Colonic mucosa (tissue), 4 donors: ENCODE measurements at regions not wholly inside any gene's neighbourhood (a gene's known extent, or its start where the extent isn't known, plus 50 kb on each side); places are given as distances from the start of the nearest gene placed in this dataset.

Experiments used
- DNase-seq: peaks from one replicate; pipeline ENCODE4 v3.0.0-alpha.2; 2020
- H3K27ac ChIP-seq: fragments of 200-600 bp; one replicate; pipeline ENCODE4 v1.8.0; 2021
- H3K27me3 ChIP-seq: fragments of 200-600 bp; one replicate; pipeline ENCODE4 v1.8.0; 2021
- H3K36me3 ChIP-seq: fragments of 200-600 bp; one replicate; pipeline ENCODE4 v1.8.0; 2021
- H3K4me1 ChIP-seq: fragments of 200-600 bp; one replicate; pipeline ENCODE4 v1.8.0; 2021; ENCODE audit warnings: mild to moderate bottlenecking
- H3K4me3 ChIP-seq: fragments of 200-600 bp; one replicate; pipeline ENCODE4 v1.8.0; 2021
- H3K9ac ChIP-seq, 2 donors: one replicate each; pipeline ENCODE4 v1.7.0; 2013; ENCODE audit warnings: control low read depth in 2 of 2, low read depth in 2 of 2, low read length in 2 of 2
- H3K9me3 ChIP-seq: fragments of 200-600 bp; one replicate; pipeline ENCODE4 v1.8.0; 2021
- intact Hi-C: fragments of 100-400 bp; cut with DNase I; formaldehyde crosslinking; loops from one replicate; pipeline ENCODE4 v1.14.1; 2022
- TF ChIP-seq, protein P1 (sequence below): fragments of 200-600 bp; IDR thresholded peaks from one replicate; pipeline ENCODE4 v1.8.0; 2022; ENCODE audit warnings: antibody characterized with exemption, mild to moderate bottlenecking
- donor health status: healthy.
- donor health status: DM: no; HTN: no; CAD: no.
- donor health status: DM: no; HTN: no; CAD: no.

DNA sequence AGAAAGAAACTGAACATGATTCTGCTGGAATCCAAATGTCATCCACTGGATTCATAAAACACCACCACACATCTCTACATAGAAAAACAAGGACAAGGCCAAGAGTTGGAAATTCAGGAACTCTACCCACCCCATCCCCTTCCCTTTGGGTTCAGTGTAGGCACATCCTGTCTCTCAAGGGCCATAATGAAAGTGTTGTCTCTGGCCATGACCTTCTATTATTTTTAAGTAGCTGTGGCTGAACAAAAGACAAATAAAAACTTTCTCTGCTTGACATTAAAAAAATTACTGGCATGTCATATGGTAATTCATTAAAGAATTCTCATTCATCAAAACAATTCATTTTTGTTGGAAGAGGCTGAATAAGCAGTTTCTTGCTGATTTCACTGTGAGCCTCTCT, 54.9 kb upstream of the ZBTB18 start:
- Histone ChIP-seq H3K4me3 (no peak overlapping the region), H3K4me1 (no peaks in the 10 kb centered on the region), H3K36me3 (no peaks in the 10 kb centered on the region), H3K27ac (no peak overlapping the region), H3K9ac (no peak overlapping the region), H3K9me3 (no peaks in the 10 kb centered on the region), H3K27me3 (no peaks in the 10 kb centered on the region)
- intact Hi-C loops, result no loop called here
- TF ChIP-seq, protein P1, sequence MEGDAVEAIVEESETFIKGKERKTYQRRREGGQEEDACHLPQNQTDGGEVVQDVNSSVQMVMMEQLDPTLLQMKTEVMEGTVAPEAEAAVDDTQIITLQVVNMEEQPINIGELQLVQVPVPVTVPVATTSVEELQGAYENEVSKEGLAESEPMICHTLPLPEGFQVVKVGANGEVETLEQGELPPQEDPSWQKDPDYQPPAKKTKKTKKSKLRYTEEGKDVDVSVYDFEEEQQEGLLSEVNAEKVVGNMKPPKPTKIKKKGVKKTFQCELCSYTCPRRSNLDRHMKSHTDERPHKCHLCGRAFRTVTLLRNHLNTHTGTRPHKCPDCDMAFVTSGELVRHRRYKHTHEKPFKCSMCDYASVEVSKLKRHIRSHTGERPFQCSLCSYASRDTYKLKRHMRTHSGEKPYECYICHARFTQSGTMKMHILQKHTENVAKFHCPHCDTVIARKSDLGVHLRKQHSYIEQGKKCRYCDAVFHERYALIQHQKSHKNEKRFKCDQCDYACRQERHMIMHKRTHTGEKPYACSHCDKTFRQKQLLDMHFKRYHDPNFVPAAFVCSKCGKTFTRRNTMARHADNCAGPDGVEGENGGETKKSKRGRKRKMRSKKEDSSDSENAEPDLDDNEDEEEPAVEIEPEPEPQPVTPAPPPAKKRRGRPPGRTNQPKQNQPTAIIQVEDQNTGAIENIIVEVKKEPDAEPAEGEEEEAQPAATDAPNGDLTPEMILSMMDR, result no peak
- DNase-seq, result no peak

DNA sequence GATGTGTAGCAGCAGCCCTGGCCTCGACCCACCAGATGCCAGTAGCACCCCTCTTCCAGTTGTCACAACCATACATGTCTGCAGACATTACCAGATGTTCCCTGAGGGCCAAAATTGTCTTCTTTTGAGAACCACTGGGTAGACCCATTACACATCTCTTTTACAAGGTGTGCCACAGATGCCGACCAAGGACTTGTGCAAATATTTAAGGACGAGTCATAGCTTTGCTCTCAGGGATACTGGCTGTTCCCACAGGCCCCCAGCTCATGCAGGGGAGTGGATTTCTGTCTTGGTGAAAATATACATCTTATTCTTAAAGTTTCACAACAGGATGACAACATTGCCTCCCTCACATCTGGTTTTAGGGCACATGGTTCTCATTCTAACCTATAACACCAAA, 59.4 kb upstream of the ZBTB18 start:
- no peaks in the 10 kb centered on the region for H3K36me3 ChIP-seq
- H3K9me3 ChIP-seq, result no peaks in the 10 kb centered on the region
- TF ChIP-seq, protein P1, result no peak
- no peak overlapping the region for H3K27ac ChIP-seq
- H3K27me3 ChIP-seq, result no peaks in the 10 kb centered on the region
- H3K4me3 ChIP-seq, result no peak overlapping the region
- no peak for DNase-seq
- no peak overlapping the region for H3K9ac ChIP-seq
- no peaks in the 10 kb centered on the region for H3K4me1 ChIP-seq
- intact Hi-C loops, result no loop called here

DNA sequence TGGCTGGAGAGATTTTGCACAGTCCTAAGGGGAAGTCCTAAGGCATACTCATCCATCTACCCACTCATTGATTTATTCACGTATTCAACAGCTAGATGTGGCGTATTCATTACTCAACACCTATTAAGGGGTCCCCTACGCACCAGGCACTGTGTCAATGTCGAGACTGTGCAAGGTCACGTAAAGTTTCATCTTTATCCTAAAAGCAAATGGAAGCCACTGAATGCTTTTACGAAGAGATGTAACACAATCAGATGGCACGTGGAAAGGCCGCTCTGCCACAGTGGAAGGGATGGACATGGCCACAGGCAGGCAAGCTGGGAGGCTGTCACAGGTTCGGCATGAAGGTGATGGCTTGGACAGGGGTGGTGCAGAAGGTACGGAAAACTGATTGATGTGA, 66.3 kb upstream of the ZBTB18 start:
- no peaks in the 10 kb centered on the region for H3K9me3 ChIP-seq
- H3K27me3 ChIP-seq, result no peaks in the 10 kb centered on the region
- H3K9ac ChIP-seq, result no peak overlapping the region
- no peaks in the 10 kb centered on the region for H3K36me3 ChIP-seq
- no peak overlapping the region for H3K27ac ChIP-seq
- intact Hi-C loops, result no loop called here
- no peak overlapping the region for H3K4me3 ChIP-seq
- no peak for DNase-seq
- no peaks in the 10 kb centered on the region for H3K4me1 ChIP-seq
- TF ChIP-seq, protein P1, result no peak

DNA sequence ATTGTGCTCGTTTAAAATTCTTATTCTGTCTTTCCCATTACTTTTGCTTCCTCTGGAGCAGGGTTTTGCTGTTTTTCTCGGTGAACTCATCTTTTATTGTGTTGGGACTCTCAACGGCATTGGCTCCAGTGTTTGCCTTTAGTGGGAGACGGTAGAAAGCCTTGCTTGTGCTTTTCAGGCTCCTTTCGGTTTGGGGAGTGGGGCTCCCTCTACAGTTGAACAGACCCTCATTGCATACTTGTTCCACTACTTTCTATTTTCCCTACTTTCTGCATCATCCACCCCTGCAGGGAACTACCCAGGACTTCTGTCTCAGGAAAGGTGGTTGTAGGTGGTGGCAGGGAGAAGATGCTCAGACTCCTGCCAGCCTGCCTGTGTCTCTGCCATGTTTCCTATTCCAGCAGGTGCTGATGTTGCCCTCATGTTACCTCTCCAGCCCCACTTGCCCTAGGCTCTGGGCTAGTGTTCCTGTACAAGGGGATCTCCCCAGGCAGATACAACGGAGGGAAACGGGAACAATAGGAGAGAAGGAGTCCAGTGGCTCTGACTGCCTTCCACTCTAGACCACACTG, 68.5 kb upstream of the ZBTB18 start:
- intact Hi-C loops, result no loop called here
- DNase-seq, result no peak
- Histone ChIP-seq H3K36me3 (no peaks in the 10 kb centered on the region), H3K4me3 (no peak overlapping the region), H3K27ac (no peak overlapping the region), H3K27me3 (no peaks in the 10 kb centered on the region), H3K9me3 (no peaks in the 10 kb centered on the region), H3K9ac (no peak overlapping the region), H3K4me1 (no peaks in the 10 kb centered on the region)
- TF ChIP-seq, protein P1, result no peak

DNA sequence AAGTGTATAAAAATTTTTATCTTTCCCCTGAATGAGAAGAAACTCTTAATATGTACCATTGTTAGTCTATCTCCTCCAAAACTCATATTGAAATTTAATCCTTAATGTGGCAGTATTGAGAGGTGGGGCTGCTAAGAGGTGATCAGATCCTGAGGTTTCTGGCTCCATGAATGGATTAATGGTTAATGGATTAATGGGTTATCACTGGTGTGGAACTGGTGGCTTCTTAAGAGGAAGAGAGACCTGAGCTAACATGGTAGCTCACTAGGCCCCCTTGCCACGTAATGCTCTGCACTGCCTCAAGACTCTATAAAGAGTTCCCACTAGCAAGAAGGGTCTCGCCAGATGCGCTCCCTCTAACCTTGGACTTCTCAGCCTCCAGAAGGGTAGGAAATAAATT, 70.6 kb upstream of the ZBTB18 start:
- Histone ChIP-seq H3K4me3 (no peak overlapping the region), H3K4me1 (no peaks in the 10 kb centered on the region), H3K27ac (no peak overlapping the region), H3K27me3 (no peaks in the 10 kb centered on the region), H3K9ac (no peak overlapping the region), H3K36me3 (no peaks in the 10 kb centered on the region), H3K9me3 (no peaks in the 10 kb centered on the region)
- intact Hi-C loops, result no loop called here
- no peak for DNase-seq
- TF ChIP-seq, protein P1, result no peak
